ENCODE measurements at regions not wholly inside any gene's neighbourhood (a gene's known extent, or its start where the extent isn't known, plus 50 kb on each side); places are given as distances from the start of the nearest gene placed in this dataset.

DNA sequence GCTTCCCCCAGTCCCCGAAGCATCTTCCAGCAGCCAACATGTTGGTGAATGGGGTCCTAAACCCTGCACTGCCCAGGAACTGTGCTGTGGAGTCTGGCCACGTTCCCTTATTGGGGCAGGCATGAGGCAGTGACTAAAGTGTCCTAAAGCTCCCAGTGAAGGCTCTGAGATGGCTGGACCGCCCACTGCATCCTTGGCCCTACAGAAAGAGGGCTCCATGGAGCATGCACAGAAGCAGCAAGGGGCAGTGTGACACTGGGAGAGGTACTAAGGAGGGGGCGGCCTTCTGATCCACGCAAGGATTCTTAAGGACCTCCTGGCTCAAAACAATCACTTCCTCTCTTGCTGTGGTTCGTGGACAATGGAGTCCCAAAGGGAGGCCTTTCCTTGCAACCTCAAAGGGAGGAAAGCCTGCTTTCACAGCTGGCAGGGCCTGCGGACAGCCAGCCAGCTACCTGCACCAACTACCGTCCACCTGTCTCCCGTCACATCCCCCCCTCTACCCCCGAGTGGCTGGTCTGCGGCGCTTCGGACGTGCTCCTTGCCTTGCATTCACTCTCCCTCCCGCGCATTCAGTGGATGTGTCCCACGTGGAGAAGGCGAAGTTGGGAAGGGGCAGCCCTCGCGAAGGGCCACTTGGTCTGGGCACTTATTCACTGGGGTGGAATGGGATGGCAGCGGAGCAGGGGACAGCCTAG is 63.9 kb upstream of the STARD13 start:
- intact Hi-C loops (cut with DNase I) = no loop called here
- Histone ChIP-seq H3K9me3 (no peaks in the 10 kb centered on the region), H3K4me1 (peaks cover 39% of the 10 kb centered on the region), H3K27ac (peak overlapping the region; percentile 86), H3K27me3 (no peaks in the 10 kb centered on the region), H3K4me3 (peak overlapping the region; percentile 91), H3K36me3 (no peaks in the 10 kb centered on the region)
- TF ChIP-seq, protein P1, sequence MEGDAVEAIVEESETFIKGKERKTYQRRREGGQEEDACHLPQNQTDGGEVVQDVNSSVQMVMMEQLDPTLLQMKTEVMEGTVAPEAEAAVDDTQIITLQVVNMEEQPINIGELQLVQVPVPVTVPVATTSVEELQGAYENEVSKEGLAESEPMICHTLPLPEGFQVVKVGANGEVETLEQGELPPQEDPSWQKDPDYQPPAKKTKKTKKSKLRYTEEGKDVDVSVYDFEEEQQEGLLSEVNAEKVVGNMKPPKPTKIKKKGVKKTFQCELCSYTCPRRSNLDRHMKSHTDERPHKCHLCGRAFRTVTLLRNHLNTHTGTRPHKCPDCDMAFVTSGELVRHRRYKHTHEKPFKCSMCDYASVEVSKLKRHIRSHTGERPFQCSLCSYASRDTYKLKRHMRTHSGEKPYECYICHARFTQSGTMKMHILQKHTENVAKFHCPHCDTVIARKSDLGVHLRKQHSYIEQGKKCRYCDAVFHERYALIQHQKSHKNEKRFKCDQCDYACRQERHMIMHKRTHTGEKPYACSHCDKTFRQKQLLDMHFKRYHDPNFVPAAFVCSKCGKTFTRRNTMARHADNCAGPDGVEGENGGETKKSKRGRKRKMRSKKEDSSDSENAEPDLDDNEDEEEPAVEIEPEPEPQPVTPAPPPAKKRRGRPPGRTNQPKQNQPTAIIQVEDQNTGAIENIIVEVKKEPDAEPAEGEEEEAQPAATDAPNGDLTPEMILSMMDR (IDR thresholded peaks at IDR 0.05) = no peak
- ATAC-seq (peak; percentile 26), DNase-seq (no peak)

DNA sequence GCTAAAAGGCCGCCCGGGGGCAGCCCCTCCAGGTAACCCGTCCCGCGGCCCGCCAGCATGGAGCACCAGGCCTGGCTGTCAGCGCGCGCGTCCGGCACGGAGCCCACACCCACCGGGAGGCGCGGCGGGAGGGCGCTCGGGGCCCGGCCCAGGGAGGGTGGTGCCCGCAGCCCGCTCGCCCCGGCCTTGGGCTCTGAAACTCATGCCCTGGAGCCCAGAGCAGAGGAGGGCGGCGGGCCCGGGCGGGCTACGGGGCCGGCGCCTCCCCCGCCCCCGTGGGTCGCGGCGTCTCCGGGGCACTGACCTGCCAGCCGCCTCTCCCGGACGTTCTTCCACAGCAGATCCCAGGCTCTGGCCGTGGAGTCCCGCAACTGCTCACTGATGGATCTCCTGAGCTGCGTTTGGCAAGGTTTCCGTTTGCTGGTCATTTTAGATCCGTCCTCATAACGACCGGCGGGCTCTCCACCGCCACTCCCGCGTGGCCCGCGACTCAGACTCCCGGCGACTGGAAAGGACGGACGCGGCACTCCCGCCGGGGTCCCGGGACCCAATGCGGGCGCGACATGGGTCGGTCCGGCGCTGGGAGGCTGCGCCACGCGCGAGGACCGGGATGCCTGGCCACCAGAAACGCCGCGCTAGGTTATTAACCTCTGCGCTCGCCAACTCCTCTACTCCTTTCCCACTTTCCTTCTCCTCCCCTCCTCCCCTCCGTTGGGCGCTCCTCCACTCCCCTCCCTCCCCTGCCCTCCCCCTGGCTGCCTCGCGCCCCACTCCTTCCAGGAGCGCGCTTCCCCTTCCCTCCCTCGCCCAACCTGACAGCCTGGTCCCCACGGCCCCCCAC is 64.7 kb upstream of the STARD13 start:
- peak overlapping the region; percentile 86 for H3K27ac ChIP-seq
- H3K36me3 ChIP-seq = no peaks in the 10 kb centered on the region
- TF ChIP-seq, protein P1 (IDR thresholded peaks at IDR 0.05) = no peak
- H3K9me3 ChIP-seq = no peaks in the 10 kb centered on the region
- H3K4me3 ChIP-seq = peak overlapping the region; percentile 91
- intact Hi-C loops (cut with DNase I) = no loop called here
- no peaks in the 10 kb centered on the region for H3K27me3 ChIP-seq
- DNase-seq (peak; percentile 81), ATAC-seq (peak; percentile 88)
- H3K4me1 ChIP-seq = peaks cover 43% of the 10 kb centered on the region

DNA sequence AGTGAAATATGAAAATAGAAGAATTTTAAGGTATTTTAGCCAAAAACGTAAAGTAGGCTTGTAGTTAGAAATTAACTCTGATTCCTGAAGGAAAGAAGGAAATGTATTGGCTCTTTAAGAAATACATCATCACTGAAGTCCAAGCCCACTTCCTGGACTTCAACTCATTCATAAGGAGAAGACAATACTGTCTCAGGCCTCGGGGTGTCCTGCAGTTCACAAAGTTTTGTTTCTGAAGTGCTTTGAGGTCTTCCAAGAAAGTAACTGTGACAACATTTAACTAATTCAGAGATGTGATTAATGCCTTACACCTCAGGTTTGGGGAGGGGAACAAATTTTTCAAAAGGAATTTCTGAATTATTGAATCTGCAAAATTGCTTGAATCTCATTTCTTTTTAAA is 65.8 kb upstream of the STARD13 start:
- H3K4me1 ChIP-seq = peaks cover 50% of the 10 kb centered on the region
- H3K27ac ChIP-seq = no peak overlapping the region
- ATAC-seq (no peak), DNase-seq (no peak)
- TF ChIP-seq, protein P1 (IDR thresholded peaks at IDR 0.05) = peak; percentile 16
- peak overlapping the region; percentile 91 for H3K4me3 ChIP-seq
- H3K27me3 ChIP-seq = no peaks in the 10 kb centered on the region
- H3K9me3 ChIP-seq = no peaks in the 10 kb centered on the region
- intact Hi-C loops (cut with DNase I) = no loop called here
- no peaks in the 10 kb centered on the region for H3K36me3 ChIP-seq

DNA sequence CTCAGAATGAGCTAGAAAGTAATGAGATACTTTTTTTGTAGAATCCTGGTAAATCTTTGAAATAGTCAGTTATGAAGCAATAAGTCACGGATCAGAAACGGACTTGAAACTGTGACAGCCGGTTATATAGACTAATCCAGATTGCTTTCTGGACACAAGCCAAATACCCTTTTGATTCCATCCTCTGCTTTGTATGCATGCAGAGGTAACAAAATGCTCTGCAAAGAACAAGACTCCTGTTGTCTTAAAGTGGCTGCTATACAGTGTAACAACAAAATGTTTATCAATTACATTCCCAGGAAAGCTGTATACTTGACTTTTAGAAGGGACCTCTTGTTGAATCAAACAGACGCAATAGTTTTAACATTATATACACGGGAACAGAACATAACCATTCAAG is 66.5 kb upstream of the STARD13 start:
- intact Hi-C loops (cut with DNase I) = no loop called here
- Histone ChIP-seq H3K27ac (peak overlapping the region; percentile 49), H3K27me3 (no peaks in the 10 kb centered on the region), H3K9me3 (no peaks in the 10 kb centered on the region), H3K4me1 (peaks cover 50% of the 10 kb centered on the region), H3K36me3 (no peaks in the 10 kb centered on the region), H3K4me3 (no peak overlapping the region)
- TF ChIP-seq, protein P1 (IDR thresholded peaks at IDR 0.05) = no peak
- DNase-seq = no peak
- ATAC-seq = no peak

DNA sequence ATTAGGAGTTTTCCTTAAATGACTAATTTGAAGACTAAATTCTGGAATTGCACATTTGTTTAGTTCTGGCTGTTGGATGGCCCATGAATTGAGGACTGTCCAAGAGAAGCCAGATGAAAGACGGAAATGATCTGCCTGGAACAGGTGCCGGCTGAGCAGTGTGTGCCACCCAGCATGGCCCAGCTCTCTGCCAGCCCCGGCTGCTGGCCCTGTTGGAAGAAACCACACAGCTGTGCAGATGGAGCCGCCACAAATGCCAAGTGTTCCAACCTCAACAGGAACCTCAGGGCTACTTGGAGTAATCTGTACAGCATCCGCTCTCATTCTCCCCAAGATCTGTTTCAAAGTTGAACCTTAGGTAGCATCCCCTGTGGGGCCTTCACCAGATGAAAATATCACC is 67.0 kb upstream of the STARD13 start:
- intact Hi-C loops (cut with DNase I) = no loop called here
- H3K27me3 ChIP-seq = no peaks in the 10 kb centered on the region
- no peak overlapping the region for H3K4me3 ChIP-seq
- H3K9me3 ChIP-seq = no peaks in the 10 kb centered on the region
- peaks cover 50% of the 10 kb centered on the region for H3K4me1 ChIP-seq
- TF ChIP-seq, protein P1 (IDR thresholded peaks at IDR 0.05) = no peak
- peak overlapping the region; percentile 49 for H3K27ac ChIP-seq
- DNase-seq (no peak), ATAC-seq (no peak)
- H3K36me3 ChIP-seq = no peaks in the 10 kb centered on the region

Data from upper lobe of right lung (tissue), 1 donor.